ENCODE measurements at regions not wholly inside any gene's neighbourhood (a gene's known extent, or its start where the extent isn't known, plus 50 kb on each side); places are given as distances from the start of the nearest gene placed in this dataset.

- H3K4me3 ChIP-seq (ENCODE audit: low read depth, low read length) = no peak overlapping the region
- no peak for TF ChIP-seq CTCF (IDR thresholded peaks at IDR 0.05; ENCODE audit: insufficient read depth, low read depth, low read length)
- no peak for DNase-seq (ENCODE audit: low read depth)
These were observed 477.3 kb upstream of the CELF2 start for GRCh38 chr10:10540398-10540797.

GRCh38 chr10:10542477-10542876 lies 475.2 kb upstream of the CELF2 start:
- DNase-seq (ENCODE audit: low read depth) = no peak
- no peak overlapping the region for H3K4me3 ChIP-seq (ENCODE audit: low read depth, low read length)
- TF ChIP-seq CTCF (IDR thresholded peaks at IDR 0.05; ENCODE audit: insufficient read depth, low read depth, low read length) = no peak

- no peak for DNase-seq (ENCODE audit: low read depth)
- H3K4me3 ChIP-seq (ENCODE audit: low read depth, low read length) = no peak overlapping the region
- no peak for TF ChIP-seq CTCF (IDR thresholded peaks at IDR 0.05; ENCODE audit: insufficient read depth, low read depth, low read length)
These were observed 472.8 kb upstream of the CELF2 start for GRCh38 chr10:10544890-10545289.

GRCh38 chr10:10545771-10546170 lies 471.9 kb upstream of the CELF2 start:
- TF ChIP-seq CTCF (IDR thresholded peaks at IDR 0.05; ENCODE audit: insufficient read depth, low read depth, low read length) = no peak
- DNase-seq (ENCODE audit: low read depth) = no peak
- H3K4me3 ChIP-seq (ENCODE audit: low read depth, low read length) = no peak overlapping the region

GRCh38 chr10:10551596-10552301 lies 465.9 kb upstream of the CELF2 start:
- no peak for DNase-seq (ENCODE audit: low read depth)
- no peak overlapping the region for H3K4me3 ChIP-seq (ENCODE audit: low read depth, low read length)
- no peak for TF ChIP-seq CTCF (IDR thresholded peaks at IDR 0.05; ENCODE audit: insufficient read depth, low read depth, low read length)

- no peak overlapping the region for H3K4me3 ChIP-seq (ENCODE audit: low read depth, low read length)
- DNase-seq (ENCODE audit: low read depth) = no peak
- no peak for TF ChIP-seq CTCF (IDR thresholded peaks at IDR 0.05; ENCODE audit: insufficient read depth, low read depth, low read length)
These were observed 464.7 kb upstream of the CELF2 start for GRCh38 chr10:10552948-10553347.
